Glomerular endothelial cell (primary cell): ENCODE measurements at regions not wholly inside any gene's neighbourhood (a gene's known extent, or its start where the extent isn't known, plus 50 kb on each side); places are given as distances from the start of the nearest gene placed in this dataset.
"Not testable (repeated sequence)": the region's sequence is repeated elsewhere in the genome, so short reads cannot be mapped to it uniquely, and the experiment has no call there.

Source experiments
- DNase-seq: peaks from one replicate; pipeline ENCODE4 v3.0.0-alpha.2; 2011; ENCODE audit warnings: low read depth, low spot score; ENCODE audit errors: extremely low read depth

DNA sequence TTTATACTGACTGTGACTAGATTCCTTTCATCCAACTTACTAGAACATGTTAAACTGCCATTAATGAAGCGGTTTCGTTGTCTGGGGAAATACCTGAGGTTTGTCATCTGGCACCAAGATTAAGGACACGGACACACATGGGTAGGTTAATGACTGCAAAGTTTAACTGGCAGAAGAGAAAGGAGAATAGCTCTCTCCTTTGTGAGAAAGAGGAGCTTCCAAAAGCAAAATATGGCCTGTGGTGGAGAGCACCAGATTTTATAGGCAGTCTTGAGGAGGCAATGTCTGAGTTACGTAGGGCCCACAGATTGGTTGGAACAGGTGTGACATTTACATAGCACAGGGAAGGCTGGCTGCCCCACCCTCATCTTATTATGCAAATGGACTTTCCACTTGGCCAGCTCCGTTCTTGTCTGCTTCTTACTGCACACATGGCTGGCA lies 1193.0 kb upstream of the CELF2 start:
- DNase-seq, result no peak

DNA sequence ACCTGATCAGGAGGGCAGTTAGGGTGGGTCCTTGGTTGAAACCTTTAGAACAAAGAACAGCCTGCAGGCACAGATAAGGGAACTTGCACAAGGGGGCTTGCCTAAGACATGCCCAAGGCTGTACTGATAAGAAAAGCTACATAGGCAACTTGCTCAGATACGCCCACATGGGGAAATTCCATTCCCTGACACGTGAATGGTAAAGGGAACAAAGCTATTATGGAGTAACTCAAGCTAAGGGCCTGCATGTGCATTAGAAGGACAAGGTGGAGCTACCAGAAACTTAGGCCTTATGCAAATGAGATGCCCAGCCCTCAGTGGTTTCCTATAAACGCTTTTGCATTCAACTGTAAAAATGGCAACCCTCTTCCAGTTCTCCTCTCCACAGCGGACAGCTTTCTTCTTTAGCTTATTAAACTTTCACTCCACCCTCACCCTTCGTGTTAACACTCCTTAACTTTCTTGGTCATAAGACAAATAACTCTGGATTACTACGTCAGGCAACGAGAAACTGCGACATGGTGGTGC lies 1192.1 kb upstream of the CELF2 start:
- DNase-seq, result no peak

DNA sequence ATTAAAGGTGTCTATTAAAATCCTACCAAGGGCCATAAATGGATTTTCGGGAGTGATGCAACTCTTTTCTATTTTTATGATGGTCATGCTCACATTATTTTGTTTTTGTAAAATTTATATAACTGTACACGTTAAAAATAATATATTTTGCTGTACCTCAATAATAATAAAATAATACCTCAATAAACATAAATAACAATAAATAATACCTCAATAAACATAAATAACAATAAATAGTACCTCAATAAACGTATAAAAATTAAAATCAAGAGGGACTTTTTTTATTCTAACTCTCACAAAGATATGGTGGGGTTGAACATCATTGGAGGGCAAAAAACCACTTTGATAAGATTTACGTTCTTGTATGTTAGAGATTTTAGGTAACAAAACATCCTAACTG lies 1189.6 kb upstream of the CELF2 start:
- no peak for DNase-seq

DNA sequence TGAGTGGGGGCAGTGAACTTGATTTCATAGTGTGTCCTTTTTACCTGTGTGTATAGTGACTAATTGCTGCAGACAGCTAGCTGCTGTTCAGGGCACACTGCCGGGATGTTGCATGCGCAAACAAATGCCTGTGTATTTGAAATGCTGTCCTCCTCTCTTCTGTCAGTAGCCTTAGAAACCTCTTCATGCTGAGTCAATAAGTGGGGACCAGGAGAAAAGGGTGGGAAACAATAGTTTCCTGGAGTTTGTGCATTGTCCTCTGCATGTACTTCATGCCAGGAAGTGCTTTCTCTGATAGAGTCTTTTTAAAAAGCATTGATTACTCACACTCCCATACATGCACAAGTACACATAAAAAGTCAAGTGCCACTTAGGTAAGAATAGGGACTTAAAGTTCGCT lies 1183.7 kb upstream of the CELF2 start:
- DNase-seq, result no peak

DNA sequence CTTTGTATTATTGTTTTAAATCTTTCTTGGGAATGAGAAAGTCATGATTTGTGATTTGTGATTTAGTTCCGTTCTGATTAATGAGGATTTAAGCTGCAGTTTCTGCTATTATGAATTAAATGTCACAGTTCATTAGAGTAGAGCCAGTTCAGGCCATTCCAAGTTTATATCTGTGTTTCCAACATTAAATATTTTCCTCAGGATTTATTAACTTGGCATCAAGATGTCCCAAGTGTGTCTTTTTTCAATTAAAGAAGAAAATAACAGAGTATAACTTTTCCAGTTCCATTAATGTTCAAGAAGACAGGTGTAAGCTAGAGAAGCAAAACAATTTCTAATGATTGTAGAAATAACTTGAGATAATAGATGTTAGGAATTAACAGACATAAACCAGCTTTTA lies 1183.2 kb upstream of the CELF2 start:
- no peak for DNase-seq

DNA sequence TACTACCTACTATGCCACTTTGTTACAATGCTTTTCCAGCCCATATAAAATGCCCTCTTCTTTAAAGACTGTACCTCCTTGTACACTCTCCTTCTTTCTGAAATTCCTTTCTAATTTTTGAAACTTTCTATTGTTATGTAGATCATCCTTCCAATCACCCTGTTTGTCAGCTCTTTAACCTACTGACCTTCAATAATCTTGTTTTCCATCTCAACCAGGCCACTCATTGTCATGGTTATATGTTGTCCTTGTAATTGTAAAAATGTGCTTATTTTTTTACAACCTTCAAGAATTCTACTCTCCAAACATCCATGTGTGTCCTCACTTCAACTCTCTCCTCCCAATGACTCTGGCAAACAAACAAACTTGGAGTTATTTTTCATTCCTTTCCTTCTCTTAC lies 1172.6 kb upstream of the CELF2 start:
- DNase-seq, result no peak

DNA sequence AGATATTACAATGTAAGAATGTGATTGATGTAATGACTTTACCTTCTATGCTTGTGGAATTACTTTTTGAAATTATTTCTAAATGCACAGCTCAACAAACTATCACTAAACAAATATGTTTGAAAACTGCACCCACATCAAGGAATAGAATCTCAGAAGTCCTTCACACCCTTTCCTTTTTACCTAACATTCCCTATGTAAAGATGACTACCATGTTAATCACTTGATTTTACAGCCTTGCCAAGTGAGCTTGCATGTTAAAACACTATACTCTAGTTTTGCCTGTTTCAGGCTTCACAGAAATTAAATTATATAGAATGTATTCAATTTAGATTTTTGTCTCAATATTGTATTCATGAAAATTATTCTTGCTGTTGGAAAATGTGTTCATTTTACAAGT lies 1169.4 kb upstream of the CELF2 start:
- DNase-seq, result no peak

DNA sequence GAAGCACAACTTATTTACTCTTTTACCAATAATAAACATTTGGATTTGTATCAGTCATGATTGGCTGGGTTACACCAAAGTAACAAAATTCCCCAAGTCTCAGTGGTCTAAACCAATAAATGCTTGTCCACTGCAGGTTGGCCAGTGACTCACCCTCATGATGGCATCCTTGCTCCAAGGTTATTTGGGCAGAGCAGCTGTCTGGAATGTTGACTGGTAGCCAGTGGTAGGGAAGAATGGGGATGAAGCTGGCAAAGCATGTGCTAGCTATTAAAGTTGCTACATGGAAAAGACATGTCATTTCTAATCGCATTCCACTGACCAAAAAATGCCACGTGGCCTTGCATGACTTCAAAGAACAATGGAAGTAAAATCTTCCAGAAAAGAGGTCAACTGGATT lies 1168.7 kb upstream of the CELF2 start:
- DNase-seq, result no peak

DNA sequence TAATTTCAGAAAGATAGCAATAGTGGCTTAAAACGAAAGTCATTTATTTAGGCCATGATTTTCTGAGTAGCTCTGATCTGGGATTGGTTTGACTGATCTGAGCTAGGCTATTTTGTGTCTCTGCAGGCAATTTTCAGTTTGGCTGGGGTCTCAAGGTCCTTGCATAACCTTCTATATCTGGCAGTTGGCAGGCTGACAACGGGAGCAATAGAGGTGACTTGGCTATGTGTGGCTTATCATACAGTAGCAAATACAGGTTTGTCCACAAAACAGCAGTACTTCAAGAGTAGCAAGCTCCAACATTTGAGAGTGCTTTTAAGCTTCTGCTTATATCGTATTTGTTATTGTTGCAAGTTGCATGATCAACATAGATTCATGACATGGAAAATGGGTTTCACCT lies 1167.3 kb upstream of the CELF2 start:
- no peak for DNase-seq

DNA sequence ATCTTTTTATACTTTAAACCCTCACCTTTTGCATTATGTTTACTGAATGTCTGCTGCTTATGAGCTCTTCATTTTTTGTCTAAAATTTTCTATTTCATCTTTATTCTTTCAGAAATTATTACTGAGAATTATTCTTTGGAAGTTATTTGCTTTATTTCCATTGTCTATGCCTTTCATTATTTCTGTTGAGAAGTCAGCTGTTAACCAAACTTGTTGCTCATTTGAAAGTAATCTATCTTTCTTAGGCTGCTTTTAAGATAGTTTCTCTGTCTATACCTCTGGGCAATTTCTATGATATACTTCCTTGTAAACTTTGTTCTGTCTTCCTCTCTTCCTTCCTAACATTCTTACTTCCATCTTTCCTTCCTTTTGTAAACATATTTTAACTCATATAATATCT lies 1165.9 kb upstream of the CELF2 start:
- DNase-seq, result no peak

DNA sequence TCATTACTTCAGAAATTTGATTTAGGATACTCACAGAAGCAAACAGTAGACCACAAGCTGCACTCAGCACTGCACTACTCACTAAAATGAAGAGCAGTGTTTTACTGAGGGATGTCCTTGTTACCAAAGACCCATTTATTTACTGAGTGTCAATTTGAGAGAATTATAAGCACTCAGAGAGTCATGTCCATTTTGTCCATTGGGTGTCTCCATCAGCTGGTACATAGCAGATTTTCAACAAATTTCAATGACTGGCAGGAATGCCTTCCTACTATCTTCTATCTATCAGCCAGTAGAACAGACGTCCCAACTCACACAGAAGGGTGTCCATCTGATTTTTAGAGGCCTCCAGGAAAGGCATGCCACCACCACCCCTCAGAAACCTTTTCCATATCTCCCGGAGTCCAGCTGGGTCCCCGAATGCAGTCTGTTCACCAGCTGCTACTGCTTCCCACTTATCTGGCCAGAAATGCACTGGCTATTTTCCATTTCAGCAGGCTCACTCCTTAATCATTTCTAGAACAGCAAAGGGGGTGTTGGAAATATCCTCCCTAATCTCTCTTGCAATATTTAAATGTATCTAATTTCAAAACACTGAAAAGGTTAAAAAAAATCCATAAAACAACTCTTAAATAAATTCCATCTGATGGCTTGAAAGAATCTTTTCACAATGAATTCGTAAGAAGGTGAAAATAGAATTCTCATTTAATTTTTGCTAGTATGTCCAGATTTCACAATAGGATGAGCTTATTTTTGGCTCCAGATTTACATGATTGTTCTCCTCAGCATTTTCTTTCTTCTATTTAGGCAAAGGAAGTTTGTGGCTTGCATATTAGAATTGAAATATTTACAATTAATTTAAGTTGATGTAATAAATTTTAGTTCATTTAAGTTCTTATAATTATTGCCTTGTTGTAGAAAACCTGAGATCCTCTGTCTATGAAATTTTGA lies 1164.0 kb upstream of the CELF2 start:
- DNase-seq, result no peak

DNA sequence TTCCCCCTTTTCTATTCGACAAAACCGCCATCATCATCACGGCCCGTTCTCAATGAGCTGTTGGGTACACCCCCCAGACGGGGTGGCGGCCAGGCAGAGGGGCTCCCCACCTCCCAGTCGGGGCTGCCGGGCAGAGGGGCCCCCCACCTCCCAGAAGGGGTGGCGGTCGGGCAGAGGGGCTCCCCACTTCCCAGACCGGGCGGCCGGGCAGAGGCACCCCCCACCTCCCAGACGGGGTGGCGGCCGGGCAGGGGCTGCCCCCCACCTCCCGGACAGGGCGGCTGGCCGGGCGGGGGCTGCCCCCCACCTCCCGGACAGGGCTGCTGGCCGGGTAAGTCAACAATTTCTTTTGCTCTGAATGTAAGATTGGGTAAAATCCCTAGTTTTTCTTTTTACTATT lies 1162.2 kb upstream of the CELF2 start:
- DNase-seq, result not testable (repeated sequence)

DNA sequence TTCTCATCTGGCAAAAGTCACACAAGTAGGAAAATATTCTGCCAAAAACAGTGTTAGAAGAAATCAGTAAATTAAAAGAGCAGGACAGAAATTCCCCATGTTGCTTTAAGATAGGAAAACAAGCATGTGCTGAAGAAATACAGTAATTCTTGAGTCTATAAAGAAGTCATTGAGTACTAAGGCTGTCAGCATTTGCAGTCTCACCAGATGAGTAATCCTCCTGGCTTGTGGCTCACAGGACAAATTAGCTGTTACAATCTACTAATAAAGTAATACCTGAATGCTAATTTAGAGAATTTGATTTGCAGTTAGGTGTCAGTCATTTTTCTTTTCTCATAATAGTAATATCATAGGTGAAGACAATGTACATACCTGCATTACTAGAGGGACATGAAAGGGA lies 1158.9 kb upstream of the CELF2 start:
- no peak for DNase-seq

DNA sequence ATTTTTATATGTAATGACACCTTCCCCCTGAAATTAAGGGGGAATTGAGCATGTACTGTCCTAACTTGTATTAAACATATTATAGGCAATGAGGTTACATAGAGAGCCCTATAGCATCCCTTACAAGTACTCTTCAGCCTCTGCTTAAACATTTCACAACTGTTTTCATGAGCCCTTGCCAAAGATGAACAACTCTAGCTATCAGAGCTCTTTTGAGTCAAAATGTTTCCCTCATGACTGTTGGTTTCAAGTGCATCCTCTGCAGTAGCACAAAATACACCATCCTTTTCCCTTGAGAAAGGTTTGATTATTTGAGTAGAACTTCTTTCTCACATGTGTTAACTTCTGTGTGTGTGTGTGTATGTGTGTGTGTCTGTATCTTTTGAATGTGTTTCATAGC lies 1157.6 kb upstream of the CELF2 start:
- DNase-seq, result no peak

DNA sequence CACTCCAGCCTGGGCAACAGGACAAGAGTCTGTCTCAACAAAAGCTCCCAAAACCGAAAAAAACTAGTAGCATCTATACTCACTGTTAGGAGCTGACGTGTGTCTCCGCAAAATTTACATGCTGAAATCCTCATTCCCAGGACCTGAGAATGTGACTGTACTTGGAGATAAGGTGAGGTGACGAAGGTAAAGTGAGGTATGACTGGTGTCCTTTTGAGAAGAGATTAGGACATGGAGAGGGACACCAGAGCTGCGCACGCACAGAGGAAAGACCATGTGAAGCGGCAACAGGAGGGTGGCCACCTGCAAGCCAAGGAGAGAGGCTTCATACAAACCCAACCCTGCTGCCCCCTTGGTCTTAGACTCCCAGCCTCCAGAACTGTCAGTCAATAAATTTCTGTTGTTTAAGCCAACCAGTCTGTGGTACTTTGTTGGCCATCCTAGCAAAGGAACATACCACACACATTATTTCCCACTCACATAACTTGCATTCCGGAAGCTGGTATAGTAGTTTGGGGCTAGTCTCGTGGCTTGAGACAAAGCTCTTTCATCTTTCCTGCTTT lies 1154.0 kb upstream of the CELF2 start:
- no peak for DNase-seq

DNA sequence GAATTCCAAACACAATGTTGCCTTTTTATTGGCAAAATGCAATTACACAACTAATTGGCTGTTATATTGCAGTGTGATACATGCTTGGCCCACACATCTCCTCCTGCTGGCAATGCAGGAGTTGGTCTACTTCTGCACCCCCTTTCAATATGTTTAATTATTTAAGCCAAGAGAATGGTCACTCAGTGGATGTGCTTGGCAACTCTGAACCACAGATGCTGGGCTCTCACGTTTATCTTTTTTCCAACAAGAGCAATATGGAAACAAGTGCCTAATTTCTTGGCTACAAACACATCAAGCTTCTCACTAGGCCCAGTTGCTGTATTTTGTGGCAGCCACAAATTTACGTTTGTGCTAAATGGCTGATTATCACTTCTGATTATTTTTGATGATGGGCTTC lies 1149.2 kb upstream of the CELF2 start:
- DNase-seq, result no peak

DNA sequence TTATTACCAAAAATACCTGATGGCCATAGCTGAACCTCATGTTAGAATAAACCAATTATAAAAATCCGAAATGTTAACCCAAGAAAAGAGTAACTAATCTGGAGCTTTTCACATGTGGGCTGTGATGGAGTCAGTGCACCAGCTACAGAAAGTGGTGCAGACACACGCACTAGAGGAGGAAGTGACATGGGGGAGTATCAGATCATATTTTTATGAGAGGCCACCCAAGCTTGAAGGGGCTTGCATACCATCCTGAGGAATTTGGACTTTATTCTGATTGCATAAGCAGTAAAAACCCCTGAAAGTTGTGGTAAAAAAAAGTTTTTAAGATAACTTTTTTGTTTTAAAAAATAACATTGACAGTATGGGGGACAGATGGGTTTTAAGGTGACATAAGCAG lies 1148.5 kb upstream of the CELF2 start:
- no peak for DNase-seq

DNA sequence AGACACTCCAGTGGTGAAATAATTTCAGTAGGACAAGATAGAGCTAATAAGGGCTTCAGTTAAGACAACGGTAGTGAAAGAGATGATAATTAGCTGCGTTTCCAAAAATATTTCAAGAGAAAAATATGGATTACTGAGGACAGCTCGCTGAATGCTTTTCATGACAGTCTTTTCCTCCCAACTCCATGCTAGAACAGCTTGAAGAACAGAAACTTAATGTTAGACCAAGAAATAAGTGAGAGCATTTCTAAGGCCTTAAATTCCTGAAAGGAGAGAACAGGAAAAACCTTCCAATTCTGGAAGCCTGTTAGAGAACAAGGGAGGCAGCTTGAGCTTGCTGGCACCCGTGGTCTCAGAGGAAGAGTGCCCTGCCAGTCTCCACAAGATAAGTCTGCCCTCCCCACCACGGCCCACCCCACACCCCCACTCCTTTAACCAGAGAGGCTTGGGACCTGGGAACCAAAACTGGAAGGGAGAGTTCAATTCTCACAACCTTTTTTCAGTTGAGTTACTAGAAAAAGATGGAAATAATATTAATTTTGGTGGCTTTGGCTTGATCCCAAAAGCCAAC lies 1148.0 kb upstream of the CELF2 start:
- DNase-seq, result no peak

DNA sequence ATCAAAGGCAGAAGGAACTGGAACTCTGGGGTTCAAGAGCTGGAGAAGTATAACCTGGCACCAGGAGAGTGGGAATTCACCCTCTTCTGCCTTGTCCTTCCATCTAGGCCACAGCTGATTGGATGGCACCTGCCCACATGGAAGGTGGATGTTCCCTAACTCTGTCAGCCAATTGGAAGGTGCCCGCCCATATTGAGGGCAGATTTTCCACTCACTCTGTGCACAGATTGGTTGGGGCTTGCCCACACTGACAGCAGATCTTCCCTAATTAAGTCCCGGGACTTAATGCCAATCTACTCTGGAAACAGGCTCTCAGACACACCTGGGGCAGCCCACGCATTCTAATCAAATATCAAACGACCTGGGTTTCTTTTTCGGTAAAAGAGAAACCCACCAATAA lies 1142.3 kb upstream of the CELF2 start:
- DNase-seq, result no peak

DNA sequence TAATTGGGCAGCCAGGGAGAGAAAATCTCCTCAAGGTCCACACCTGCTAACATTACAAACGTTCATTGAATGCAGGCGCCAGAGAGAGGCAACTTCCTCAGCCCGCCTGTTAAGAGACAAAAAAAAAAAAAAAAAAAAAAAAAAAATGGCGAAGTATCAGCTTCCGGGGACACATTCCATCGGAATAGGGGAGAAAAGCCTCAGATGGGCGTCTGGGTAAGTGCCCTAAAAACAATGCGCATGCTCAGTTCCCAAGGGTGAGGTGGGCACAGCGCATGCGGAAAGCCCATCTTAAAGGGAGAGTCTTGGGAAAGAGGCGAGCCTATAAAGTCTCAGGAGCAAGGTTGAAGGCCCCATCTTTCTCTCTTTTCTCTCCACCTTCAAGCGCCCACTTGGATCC lies 1139.7 kb upstream of the CELF2 start:
- DNase-seq, result no peak

DNA sequence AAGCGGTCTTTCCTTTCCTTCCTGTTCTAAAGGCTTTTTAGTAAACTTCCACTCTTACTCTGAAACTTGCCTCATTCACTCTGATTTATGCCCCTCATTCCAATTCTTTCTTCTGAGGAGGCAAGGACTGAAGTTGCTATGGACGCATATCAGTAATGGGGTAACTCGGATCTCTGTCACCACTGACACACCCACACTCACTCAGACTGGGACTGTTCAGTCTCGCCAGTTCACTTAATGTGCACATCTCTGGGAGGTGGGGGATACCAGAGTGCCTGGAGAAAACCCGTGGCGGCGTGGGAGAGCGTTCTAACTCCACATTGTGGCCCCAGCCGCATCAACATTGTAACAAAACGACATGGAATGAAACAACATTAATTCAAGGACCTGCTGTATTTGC lies 1139.3 kb upstream of the CELF2 start:
- DNase-seq, result no peak

DNA sequence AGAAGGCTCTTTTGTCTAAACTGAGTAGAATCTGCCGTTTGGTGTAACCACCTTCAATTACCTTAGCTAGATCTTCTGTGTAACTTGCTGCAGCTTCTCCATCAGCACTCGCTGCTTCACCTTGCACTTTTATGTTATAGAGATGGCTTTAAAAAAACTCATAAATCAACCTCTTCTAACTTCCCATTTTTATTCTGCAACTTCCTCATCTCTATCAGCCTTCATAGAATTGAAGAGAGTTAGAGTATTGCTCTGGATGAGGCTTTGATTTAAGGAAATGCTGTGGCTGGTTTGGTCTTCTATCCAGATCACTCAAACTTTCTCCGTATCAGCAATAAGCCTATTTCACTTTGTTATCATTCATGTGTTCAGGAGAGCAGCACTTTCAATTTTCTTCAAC lies 1131.9 kb upstream of the CELF2 start:
- DNase-seq, result no peak
